Breast epithelium (tissue), 4 donors: ENCODE measurements at regions not wholly inside any gene's neighbourhood (a gene's known extent, or its start where the extent isn't known, plus 50 kb on each side); places are given as distances from the start of the nearest gene placed in this dataset.
"Not testable (repeated sequence)": the region's sequence is repeated elsewhere in the genome, so short reads cannot be mapped to it uniquely, and the experiment has no call there.

Experiments used
- DNase-seq, 2 donors: peaks; one replicate each; pipeline ENCODE4 v3.0.0-alpha.2; 2019; ENCODE audit warnings: low spot score in 2 of 2
- H3K27ac ChIP-seq, 2 donors: fragments of 200-600 bp; sonication (generic) in 1 of 2; one replicate each; pipeline ENCODE4 v1.5.1; 2016 to 2019; ENCODE audit warnings: mild to moderate bottlenecking in 1 of 2
- H3K27me3 ChIP-seq, 2 donors: fragments of 200-600 bp; sonication (generic) in 1 of 2; one replicate each; pipeline versions ENCODE4 v1.5.1 to v1.6.0; 2017 to 2019; ENCODE audit warnings: control low read depth in 1 of 2, mild to moderate bottlenecking in 1 of 2
- H3K36me3 ChIP-seq: fragments of 200-600 bp; one replicate; pipeline ENCODE4 v1.5.1; 2019
- H3K4me1 ChIP-seq, 2 donors: fragments of 200-600 bp; sonication (generic); one replicate each; pipeline ENCODE4 v1.5.1; 2016 to 2019; ENCODE audit warnings: control low read depth in 1 of 2
- H3K4me3 ChIP-seq, 3 donors: fragments of 200-600 bp; sonication (generic); 1 replicate in 2 of 3; 2 replicates in 1 of 3; pipeline ENCODE4 v1.5.1; 2016 to 2019; ENCODE audit warnings: mild to moderate bottlenecking in 3 of 3, moderate library complexity in 2 of 3
- H3K9me3 ChIP-seq, 2 donors: fragments of 200-600 bp; sonication (generic) in 1 of 2; one replicate each; pipeline ENCODE4 v1.5.1; 2016 to 2019; ENCODE audit warnings: control low read depth in 1 of 2
- POLR2A ChIP-seq: fragments of 450-650 bp; IDR thresholded peaks from one replicate; pipeline ENCODE4 v1.6.1; 2016; ENCODE audit warnings: antibody characterized with exemption, mild to moderate bottlenecking, moderate library complexity
- POLR2AphosphoS5 ChIP-seq, 3 donors: sonication (generic); formaldehyde crosslinking; IDR thresholded peaks; one replicate each; pipeline ENCODE4 v1.6.1; 2017; ENCODE audit warnings: antibody characterized with exemption in 3 of 3
- intact Hi-C: fragments of 100-400 bp; cut with DNase I; formaldehyde crosslinking; loops from one replicate; pipeline ENCODE4 v1.15.1; 2023; ENCODE audit warnings: low total_unique reads
- TF ChIP-seq, protein P1 (sequence below), 3 donors: fragments of 450-650 bp; IDR thresholded peaks; one replicate each; pipeline ENCODE4 v1.5.1; 2016 to 2017; ENCODE audit warnings: antibody characterized with exemption in 3 of 3, mild to moderate bottlenecking in 3 of 3, moderate library complexity in 3 of 3

DNA sequence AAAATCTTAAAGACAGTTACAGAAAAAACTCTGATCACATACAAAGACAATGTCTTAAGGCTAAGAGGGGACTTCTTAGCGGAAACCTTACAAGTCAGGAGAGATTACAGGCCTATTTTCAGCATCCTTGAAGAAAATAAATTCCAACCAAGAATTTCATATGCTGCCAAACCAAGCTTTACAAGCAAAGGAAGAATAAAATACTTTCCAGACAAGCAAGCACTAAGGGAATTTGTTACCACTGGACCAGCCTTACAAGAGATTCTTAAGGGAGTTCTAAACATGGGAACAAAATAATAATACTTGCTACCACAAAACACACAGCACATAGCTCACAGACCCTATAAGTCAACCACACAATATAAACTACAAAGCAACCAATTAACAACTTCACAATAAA lies 255.8 kb upstream of the ZFP42 start:
- Histone ChIP-seq H3K4me1 (no peaks in the 10 kb centered on the region), H3K36me3 (no peaks in the 10 kb centered on the region), H3K4me3 (no peak overlapping the region), H3K9me3 (peaks cover 21% of the 10 kb centered on the region in 2 donors), H3K27ac (no peak overlapping the region), H3K27me3 (no peaks in the 10 kb centered on the region)
- no peak for TF ChIP-seq POLR2A
- TF ChIP-seq, protein P1, sequence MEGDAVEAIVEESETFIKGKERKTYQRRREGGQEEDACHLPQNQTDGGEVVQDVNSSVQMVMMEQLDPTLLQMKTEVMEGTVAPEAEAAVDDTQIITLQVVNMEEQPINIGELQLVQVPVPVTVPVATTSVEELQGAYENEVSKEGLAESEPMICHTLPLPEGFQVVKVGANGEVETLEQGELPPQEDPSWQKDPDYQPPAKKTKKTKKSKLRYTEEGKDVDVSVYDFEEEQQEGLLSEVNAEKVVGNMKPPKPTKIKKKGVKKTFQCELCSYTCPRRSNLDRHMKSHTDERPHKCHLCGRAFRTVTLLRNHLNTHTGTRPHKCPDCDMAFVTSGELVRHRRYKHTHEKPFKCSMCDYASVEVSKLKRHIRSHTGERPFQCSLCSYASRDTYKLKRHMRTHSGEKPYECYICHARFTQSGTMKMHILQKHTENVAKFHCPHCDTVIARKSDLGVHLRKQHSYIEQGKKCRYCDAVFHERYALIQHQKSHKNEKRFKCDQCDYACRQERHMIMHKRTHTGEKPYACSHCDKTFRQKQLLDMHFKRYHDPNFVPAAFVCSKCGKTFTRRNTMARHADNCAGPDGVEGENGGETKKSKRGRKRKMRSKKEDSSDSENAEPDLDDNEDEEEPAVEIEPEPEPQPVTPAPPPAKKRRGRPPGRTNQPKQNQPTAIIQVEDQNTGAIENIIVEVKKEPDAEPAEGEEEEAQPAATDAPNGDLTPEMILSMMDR (IDR thresholded peaks at IDR 0.05), result no peak
- TF ChIP-seq POLR2AphosphoS5 (IDR thresholded peaks at IDR 0.05), result no peak
- DNase-seq, result no peak
- intact Hi-C loops, result no loop called here

DNA sequence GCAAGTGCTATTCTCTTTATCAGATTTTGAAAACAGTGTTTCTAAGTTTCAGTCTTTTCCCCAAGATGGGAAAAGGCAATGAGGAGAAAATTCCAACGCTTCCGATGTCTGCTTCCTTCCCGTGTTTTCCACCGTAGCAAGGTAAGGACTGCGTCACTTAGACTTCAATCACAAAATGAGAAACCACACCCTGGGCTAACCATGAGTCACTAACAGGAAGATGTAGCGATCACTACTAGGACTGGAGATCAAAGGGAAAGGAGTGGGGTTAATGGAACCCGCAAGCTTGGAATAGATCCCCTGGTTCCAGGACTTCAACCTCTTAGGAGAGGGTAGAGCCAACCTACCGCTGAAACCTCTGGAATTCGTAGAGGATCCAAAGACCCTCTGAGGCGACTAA lies 250.7 kb upstream of the ZFP42 start:
- intact Hi-C loops, result no loop called here
- TF ChIP-seq POLR2A, result no peak
- TF ChIP-seq, protein P1 (IDR thresholded peaks at IDR 0.05), result no peak
- TF ChIP-seq POLR2AphosphoS5 (IDR thresholded peaks at IDR 0.05), result no peak
- DNase-seq, result no peak

DNA sequence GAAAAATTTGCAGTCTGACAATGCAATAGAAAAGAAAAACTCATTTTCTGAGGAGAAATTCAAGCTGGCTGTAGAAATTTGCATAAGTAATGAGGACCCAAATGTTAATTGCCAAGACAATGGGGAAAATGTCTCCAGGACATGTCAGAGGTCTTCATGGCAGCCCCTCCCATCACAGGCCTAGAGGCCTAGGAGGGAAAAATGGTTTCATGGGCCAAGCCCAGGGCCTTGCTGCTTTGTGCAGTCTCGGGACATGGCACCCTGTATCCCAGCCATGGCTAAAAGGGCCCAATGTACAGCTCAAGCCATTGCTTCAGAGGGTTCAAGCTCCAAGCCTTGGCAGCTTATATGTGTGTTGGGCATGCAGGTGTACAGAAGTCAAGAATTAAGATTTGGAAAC lies 244.9 kb upstream of the ZFP42 start:
- intact Hi-C loops, H3K4me1 ChIP-seq, H3K4me3 ChIP-seq, DNase-seq, H3K27me3 ChIP-seq, H3K36me3 ChIP-seq, H3K27ac ChIP-seq: not testable (repeated sequence)
- peaks cover 8 to 16% of the 10 kb centered on the region in 2 donors for H3K9me3 ChIP-seq

More for the DNA sequence above, 250.7 kb upstream of the ZFP42 start:
- no peak overlapping the region for H3K27ac ChIP-seq
- no peaks in the 10 kb centered on the region for H3K4me1 ChIP-seq
- H3K27me3 ChIP-seq, result no peaks in the 10 kb centered on the region
- no peaks in the 10 kb centered on the region for H3K36me3 ChIP-seq
- peaks cover under 1 to 8% of the 10 kb centered on the region in 2 donors for H3K9me3 ChIP-seq
- H3K4me3 ChIP-seq, result no peak overlapping the region

DNA sequence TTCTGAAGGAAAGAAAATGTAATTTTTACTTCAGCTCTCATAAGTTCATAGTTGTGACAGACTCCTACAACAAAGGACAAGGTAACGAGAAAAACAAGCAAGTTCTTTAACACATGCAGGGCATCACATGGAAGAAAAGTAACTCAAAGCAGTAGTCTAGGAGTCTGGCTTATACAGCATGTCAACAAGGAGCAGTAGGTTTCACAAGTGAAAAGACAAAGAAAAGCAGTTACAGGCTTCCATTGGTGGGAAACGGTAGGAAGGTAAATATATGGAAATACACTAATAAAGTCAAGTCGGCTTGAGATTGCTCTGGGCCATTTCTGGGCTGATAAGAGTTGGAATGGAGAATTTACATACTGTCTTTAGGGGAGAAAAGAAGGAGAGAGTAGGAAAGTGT lies 228.4 kb upstream of the ZFP42 start:
- Histone ChIP-seq H3K27me3 (no peaks in the 10 kb centered on the region), H3K36me3 (no peaks in the 10 kb centered on the region), H3K4me1 (no peaks in the 10 kb centered on the region), H3K9me3 (no peaks in the 10 kb centered on the region), H3K4me3 (no peak overlapping the region), H3K27ac (no peak overlapping the region)
- no peak for TF ChIP-seq POLR2A
- TF ChIP-seq, protein P1 (IDR thresholded peaks at IDR 0.05), result no peak
- no peak for TF ChIP-seq POLR2AphosphoS5 (IDR thresholded peaks at IDR 0.05)
- DNase-seq, result no peak
- intact Hi-C loops, result no loop called here

DNA sequence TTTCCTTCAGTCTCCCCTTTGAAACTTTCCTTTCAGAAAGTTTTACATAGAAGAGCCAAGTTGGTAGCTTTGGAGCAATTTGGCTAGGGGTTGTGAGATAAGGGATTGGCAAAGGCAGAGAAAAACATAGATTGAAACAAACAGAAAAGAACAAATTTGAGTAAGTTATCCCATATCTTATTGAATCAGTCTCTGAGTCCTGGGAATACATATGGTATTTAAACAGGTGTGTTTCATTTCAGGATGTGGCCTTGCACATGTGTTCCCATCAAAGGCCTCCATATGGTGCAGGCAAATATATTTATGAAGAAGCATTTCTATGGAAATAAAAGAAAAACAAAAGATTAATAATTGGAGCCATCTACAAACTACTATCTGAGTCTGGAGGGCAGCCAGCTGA lies 227.9 kb upstream of the ZFP42 start:
- TF ChIP-seq, protein P1 (IDR thresholded peaks at IDR 0.05), result no peak
- TF ChIP-seq POLR2A, result no peak
- TF ChIP-seq POLR2AphosphoS5 (IDR thresholded peaks at IDR 0.05), result no peak
- Histone ChIP-seq H3K4me3 (no peak overlapping the region), H3K36me3 (no peaks in the 10 kb centered on the region), H3K27me3 (no peaks in the 10 kb centered on the region), H3K9me3 (no peaks in the 10 kb centered on the region), H3K27ac (no peak overlapping the region), H3K4me1 (no peaks in the 10 kb centered on the region)
- DNase-seq, result no peak
- intact Hi-C loops, result no loop called here

DNA sequence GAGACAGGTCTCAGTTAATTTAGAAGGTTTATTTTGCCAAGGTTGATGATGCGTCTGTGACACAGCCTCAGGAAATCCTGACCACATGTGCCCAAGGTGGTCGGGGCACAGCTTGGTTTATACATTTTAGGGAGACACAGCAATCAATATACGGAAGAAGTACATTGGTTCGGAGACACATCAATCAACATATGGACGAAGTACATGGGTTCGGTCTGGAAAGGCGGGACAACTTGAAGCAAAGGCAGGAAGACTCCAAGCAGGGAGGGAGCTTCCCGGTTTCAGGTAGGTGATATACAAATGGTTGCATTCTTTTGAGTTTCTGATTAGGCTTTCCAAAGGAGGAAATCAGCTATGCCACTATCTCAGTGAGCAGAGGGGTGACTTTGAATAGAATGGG lies 225.2 kb upstream of the ZFP42 start:
- Histone ChIP-seq H3K9me3 (no peaks in the 10 kb centered on the region), H3K27ac (no peak overlapping the region), H3K36me3 (no peaks in the 10 kb centered on the region), H3K4me1 (no peaks in the 10 kb centered on the region), H3K4me3 (no peak overlapping the region), H3K27me3 (no peaks in the 10 kb centered on the region)
- intact Hi-C loops, result no loop called here
- TF ChIP-seq, protein P1 (IDR thresholded peaks at IDR 0.05), result no peak
- TF ChIP-seq POLR2AphosphoS5 (IDR thresholded peaks at IDR 0.05), result no peak
- no peak for TF ChIP-seq POLR2A
- no peak for DNase-seq
